SW480 (cell line): ENCODE measurements at regions not wholly inside any gene's neighbourhood (a gene's known extent, or its start where the extent isn't known, plus 50 kb on each side); places are given as distances from the start of the nearest gene placed in this dataset.
"Not testable (repeated sequence)": the region's sequence is repeated elsewhere in the genome, so short reads cannot be mapped to it uniquely, and the experiment has no call there.

Experiments
- DNase-seq: peaks from one replicate; pipeline ENCODE4 v3.0.0-alpha.2; 2016; ENCODE audit warnings: low spot score

DNA sequence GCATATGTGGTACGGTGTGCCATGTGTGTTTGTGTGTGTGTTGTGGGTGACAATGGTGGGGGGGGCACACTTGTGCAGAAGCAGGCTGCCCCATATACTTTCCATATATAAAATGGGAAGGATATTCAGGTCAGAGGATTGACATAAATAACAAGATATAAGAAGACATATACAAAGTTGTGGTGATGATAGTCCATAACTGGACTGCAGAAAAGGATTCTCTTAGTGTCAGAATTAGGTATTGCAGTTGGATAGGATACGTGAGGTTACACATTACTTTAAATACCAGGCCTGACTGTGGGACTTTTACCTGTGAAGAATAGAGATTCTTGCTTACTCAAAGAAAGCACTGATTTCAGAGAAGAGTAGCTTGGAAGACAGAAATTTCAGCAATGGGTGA lies 1260.3 kb downstream of the EPHA7 start:
- DNase-seq: no peak

DNA sequence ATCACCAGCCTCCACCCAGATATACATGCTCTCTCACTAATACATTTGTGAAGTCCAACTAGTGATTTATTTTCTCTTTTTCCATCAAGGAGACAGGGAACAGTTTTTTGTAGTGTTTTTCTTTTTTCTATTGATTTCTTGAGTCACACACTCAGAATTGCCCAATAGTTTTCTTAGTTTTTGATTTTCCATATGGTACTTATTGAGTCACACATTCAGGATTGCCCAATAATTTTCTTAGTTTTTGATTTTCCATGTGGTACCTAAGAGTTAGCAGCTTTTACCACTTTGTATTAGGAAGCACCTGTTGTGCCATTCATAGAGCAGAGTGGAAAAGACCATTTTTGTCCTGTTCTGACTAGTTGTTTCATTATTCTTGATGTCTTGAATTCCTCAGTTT lies 1268.8 kb downstream of the EPHA7 start:
- DNase-seq: no peak

DNA sequence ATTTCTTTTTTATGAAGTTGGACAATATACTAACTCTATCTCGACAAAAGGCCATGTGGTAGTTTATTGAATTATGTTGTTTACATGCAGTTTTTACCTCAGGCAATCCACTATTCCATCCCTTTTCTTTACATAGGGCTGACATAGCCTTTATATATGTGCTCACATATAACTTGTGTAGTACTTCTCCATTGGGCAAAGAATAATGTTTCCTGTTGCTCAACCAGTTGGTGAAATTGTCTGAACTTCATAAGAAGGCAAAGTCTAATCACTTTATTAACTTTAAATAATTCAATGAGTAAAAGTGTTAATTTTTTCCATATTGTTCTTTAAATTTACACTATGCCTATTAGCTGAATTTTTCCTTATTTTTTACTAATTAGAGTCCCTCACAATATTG lies 1272.1 kb downstream of the EPHA7 start:
- no peak for DNase-seq

DNA sequence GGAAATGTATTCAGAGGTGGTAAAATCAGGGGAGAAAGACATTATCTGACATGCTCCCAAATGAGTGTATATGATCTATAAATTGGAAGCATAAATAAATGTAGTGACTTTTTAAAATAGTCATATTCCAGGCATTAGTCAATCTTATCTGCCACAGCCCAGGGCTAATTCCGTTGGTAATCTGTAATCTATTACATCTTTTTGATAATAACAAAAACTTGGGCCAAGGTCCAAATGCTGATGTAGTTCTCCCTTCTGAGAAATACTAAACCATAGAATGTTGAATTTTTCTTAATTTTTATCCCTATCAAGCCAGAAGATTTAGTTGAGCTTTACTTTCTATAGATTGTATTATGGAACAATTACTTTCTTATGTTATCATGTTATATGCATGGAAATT lies 1279.8 kb downstream of the EPHA7 start:
- no peak for DNase-seq

DNA sequence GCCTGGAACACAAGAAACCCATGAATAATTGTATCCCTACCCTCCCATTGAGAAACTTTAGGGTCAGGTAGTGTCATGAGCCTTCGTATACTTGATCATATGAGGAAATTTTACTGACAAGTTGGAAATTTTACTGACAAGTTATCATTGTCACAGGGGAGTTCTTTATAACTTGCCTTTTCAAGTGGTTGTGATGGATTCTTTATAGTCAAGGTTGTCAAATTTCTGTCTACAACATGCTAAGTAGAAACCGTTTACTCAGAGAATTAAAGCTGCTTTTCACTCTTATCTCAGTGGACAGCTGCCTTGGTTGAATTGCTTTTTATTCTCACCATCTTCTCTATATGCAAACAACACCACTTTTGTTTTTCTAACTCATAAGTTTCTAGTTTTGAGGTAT lies 1286.4 kb downstream of the EPHA7 start:
- no peak for DNase-seq

DNA sequence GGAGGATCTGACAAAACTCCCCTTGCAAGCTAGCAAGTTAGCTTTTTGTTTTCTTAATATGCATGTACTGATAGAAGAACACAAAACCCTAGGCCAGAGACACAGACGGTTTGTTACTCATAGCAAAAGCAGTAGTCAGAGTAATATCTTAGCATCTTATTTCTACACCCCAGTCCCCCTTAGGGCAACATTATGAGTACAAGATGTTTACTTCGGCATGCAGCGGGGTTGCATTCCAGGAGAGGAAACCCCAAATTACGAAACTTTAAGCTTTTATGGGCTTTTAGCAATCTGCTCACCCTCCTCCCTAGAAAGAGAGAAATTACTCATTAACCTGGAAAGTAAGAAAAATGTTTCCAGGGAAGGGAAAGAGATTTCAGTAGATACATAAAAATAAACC lies 1286.9 kb downstream of the EPHA7 start:
- no peak for DNase-seq

DNA sequence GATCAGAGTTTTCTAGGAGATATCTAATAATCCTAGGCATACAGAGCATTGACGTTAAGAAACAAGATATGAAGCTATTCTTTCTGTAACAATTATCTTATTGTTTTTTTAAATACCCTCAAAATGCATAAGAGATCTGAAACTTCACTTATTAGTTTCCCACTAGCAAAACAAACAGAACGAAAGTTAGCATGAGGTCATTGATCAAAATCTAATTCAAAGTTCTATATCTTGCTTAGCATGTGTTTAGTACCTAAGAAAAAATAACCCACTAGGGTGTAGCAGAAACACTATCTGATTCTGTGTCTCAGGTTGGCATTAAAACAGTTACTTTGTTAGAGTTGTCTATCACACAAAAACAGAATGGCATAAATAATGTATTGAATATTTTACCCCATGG lies 1288.4 kb downstream of the EPHA7 start:
- no peak for DNase-seq

DNA sequence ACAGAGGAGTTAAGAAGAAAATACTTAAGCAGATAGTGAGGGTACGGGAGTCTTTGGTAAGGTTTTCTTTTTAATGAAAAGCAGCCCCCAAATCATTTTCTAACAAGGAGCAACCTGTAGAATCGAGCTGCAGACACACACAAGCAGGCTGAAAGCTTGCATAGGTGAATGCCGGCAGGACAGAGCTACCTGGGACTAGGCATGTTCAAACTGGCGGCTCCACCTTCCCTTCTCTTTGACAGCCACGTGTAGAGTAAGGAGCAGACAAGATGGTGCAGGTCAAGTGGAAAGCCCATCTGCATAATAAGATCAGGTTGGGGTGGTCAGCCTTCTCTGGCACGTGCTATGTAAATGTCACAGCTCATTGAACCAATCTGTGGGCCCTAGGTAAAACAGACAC lies 1292.4 kb downstream of the EPHA7 start:
- no peak for DNase-seq

DNA sequence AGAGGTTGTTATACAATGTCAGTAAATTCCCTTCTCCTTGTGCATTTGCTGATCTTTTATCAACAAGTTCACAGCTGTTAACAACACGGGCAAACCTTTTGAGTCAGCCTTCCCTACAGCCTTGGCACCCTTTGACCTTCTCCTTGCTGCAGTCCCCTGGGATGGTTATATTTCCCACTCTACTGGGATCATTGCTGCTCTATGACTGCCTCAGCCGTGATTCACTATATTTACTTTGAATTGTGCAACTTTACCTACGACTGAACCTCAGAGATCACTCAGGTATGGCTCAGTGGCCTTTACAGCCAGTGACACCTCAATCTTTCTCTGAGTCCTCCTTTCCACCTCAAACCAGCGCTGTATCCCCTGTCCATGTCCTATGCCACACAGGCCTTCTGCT lies 1293.3 kb downstream of the EPHA7 start:
- no peak for DNase-seq

DNA sequence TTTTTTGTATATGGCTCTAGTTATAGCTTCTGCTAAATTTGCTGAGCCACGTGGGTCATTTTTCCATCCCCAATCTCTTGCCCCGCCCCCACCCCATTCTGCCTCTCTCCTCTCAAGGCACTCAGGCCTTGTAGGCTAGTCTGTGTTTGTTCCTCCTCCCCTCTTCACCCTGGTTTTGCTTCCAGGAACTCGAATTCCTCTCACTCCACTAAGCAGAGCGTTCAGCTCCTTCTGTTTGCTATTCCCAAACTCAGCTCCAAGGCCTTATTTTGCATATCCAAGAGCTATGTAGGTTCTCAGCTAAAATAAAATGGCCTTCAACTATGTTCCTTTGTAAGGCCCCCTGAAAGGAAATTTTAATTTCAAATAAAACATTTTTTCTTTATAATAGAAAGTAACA lies 1293.7 kb downstream of the EPHA7 start:
- no peak for DNase-seq

DNA sequence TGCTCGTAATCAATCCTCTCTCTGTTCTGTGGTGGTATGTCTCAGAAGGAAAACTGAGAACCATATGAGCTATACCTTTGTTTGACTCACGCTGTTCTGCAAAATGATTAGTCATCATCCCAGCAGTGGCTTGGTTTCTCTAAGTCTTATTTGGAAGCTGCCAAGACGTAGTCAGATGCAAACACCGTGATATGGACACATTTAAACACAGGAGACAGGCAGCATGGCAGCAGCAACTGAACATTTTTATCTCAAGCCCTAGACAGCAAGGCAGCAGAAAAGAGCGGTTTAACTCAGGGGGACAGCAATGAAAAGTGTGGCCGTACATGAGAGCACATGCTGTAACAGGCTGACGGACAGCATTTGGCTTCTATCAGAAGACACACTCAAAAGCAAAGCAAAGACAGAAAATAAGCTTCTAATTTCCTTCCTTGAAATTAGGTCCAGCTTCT lies 1295.1 kb downstream of the EPHA7 start:
- DNase-seq: no peak

DNA sequence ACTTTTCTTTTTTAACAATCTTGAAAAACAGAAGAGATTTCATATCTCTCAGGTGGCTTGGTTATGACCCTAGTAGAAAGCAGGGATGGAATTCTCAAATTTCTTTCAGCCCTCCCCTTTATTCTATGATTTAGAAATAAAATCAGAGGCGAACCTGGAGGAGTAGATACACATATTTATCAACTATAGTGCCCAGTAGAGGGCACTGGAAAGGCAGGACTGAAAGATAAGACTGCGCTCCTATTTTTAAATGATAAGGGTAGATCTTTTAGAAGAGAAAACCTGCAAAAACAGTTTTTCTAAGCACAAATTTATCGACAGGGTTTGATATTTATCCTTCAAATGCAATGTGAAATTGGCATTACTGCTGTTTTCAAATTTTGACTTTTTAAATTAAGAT lies 1296.6 kb downstream of the EPHA7 start:
- DNase-seq: peak; percentile 0

DNA sequence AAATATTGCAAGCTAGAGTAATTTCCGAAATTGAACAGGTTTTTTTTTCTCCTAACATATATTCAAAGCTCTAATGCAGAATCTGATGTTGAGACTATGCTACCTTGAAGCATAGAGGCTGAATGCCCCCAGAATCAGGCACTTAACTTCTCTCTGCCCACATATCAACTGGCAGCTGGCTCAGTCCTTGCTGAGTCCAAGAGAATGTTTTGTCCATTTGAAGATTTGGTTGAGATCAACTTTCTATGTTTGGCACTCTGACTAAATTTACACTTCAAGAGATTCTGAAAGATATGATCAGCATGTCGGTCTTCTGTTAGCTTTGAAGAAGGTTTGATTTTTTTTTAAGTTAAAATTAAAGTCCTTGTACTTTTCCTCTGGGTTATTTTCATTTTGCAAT lies 1298.1 kb downstream of the EPHA7 start:
- no peak for DNase-seq

DNA sequence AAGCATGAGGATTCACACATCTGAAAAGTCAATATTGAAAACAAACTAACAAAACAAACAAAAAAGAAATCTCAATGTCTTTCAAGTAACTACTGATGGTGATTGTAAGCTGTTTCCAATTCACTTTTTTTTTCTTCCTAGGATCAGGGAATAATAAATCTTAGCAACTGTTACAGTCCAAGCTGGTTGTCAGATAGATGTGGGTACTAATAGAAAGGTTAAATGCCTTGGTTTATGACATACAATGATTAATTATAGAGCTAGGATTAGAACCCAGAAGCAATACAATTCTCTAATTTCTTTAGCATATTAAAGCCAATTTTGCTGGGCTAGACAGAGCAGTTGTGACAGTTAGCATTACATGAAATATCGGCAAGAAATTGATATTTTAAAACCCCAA lies 1301.6 kb downstream of the EPHA7 start:
- DNase-seq: no peak

DNA sequence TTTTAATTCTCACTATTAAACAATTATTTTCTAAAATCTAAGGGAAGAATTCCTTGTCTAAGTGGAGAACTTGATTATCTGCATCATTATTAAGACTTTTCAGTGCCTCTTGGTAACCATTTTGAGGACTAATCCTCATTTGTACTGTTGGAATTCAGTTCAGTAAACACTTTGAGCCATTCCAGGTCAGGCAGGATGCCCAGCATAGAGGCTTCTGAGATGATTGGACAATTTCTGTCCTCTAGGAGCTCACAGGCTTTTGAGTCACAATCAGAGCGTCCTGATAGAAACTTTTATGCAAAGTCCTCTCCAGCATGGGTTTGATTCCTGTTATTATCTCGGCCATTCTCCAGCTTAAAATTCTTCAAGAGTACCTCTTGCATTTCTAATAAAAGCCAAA lies 1304.6 kb downstream of the EPHA7 start:
- DNase-seq: no peak

DNA sequence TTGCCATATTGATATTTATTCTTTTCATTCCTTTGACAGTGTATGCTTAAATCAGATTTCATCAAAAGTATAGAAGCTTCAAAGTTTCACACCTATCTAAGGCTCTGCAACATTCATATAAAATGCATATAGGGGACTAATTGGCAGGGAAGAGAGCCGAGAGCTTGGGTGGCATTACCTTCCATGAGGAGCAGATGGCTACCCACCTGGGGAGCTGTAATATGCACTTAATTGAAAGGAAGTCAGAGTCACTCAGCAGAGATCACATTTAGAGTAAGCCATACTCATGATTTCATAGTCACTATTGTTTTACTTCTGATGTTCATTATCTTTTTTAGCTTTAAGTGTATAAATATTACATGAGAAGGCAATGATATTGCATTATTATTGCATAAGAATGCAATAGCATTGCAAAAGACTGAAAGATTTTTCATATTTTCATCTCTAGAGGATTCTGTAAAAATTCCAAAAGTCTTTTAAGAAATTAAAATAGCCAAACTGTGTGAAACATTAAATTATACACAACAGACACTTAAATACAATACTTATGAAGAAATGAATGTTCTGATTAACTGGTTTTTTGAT lies 1305.2 kb downstream of the EPHA7 start:
- no peak for DNase-seq

DNA sequence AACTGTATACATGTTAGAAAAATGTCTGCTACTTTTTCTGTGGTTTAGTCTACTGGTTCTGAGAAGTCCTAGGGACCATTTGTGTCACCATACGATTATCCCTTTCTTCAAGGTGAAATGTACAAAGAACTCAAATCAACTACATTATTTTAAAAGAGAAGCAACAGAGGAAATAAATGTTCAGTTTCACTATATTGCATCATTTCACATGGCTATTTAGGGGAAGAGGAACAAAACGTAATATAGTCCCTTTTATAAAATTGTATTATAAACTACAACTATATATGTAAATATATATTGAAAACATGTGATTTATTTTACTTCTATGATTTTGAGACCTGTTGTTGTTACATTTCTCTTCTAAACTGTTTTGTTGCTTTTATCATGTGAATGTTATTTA lies 1308.0 kb downstream of the EPHA7 start:
- no peak for DNase-seq

DNA sequence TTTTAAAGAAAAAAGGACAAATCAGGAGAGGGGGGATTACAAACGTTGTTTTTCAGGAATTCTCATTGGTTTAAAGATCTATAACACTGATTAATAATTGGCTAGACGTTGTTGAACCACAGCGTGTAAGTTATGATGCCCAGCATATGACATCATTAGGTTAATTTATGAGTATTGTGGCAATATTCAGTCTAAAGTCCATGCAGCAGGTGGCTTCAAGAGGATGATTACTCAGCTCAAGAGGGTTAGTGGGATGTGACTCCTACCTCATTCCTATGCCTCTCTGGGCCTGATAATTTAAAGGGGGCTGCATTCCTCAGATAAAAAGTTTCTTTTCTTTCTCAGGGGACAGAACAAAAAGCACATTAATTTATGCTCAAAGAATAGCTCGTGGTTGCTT lies 1309.0 kb downstream of the EPHA7 start:
- peak; percentile 41 for DNase-seq

DNA sequence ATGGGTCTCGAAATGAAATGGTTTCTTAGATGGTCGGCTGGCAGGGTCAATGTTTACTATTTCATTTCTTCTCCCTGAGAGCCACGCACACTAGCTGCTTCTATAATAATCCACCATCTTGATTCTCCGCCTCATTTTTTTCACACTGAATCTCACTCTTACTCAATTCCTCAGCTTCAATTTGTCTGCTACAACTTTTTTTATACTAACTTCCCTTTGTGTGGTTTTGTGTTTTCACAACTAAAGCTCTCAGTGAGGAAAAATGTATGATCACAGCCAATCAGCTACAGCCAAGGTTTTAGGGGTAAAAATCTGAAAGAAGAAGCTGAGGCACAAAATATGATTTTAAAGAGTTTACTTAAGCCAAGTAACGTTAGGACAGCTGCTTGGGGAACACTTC lies 1309.4 kb downstream of the EPHA7 start:
- no peak for DNase-seq

DNA sequence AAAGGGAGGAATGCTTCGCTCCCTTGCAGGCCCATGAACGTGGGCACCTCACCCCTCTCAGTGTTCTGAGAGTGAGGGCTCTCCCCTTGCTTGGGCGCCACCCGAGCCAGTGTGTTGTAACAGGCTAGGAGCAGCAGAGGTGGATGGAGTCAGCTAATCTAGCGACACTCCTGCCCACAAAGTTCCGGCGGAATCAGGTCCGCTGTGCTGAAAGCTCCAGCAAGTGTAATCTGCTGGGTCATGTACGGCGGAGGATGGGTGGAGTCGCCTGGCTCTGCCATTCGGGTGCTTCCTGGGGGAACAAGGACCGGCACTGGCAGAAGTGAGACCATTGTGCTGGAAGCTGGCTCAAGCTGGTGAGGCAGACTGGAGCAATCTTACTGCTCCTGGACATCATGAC lies 1310.1 kb downstream of the EPHA7 start:
- DNase-seq: no peak

DNA sequence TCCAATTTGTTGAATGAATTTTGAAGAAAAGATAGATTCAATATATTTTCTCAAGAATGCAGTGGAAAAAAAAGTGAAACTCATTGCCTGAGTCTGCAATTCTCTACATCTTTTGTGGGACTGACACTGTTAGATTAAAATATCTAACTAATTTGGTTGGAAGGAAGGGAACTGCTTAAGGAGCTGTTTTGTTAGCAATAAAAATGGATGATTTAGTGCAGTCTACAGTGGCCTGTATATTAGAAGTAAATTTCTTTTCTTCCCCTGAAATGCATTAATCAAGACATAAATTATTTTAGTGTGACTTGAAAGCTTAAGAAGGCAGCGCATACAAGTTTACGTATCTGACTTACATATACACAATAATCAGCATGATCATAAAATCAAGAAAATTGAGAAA lies 1332.6 kb downstream of the EPHA7 start:
- DNase-seq: no peak

DNA sequence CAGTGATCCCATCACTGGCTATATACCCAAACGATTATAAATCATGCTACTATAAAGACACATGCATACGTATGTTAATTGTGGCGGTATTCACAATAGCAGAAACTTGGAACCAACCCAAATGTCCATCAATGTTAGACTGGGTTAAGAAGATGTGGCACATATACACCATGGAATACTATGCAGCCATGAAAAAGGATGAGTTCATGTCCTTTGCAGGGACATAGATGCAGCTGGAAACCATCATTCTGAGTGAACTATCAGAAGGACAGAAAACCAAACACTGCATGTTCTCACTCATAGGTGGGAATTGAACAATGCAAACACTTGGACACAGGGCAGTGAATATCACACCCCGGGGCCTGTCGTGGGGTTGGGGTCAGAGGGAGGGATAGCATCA lies 1335.4 kb downstream of the EPHA7 start:
- DNase-seq: not testable (repeated sequence)

DNA sequence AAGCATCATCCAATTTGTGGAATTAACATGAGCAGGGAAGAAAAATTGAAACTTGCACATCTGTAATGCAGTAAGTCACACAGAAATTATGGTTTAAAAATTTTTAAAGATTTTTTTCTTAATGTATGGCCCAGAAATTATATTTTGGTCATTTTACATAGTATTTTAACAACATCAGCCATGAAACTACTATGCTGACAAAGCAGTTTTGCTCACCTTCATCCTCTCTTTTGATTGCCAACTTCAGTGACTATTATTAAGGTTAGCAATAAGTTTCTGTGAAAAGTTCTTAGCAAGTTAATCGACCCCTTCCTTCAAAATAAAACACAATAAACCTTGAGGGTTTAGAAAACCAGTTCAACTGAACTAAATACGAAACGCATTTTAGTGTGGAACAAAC lies 1347.0 kb downstream of the EPHA7 start:
- no peak for DNase-seq

DNA sequence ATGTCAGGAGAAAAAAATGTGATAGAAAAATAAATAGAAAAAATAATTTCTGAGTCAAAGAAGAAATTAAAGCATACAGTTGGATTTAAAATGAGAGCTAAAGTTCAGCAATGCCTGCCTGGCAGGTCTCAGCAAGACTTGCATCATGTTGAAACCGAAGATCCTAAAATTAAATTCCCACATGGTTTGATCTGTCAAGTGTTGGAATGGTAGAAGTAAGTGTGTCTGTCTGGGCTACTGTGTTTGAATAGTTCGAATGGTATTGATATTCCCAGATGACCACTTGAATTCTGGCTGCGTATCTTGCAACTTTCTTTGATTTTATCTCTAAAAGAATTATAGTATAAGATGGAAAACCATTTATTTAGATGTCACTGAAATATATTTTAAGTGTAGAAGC lies 1349.6 kb downstream of the EPHA7 start:
- DNase-seq: no peak

DNA sequence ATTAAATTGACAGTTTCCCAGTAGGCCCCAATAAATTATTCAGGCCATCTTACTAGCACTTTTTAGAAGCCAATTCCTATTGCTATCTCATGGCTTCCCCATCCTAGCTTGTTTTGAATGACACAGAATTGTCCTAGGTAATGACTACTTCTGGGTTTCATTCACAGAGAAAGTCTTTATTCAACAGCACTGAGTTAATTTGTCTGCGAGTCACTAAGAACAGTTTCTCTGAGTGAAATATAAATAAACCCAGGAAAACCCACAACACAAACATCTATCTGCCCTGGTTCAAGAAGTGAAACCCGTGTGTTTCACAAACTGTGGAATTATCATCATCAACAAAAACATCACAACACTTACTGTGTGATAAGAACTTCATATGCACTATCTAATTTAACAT lies 1366.8 kb downstream of the EPHA7 start:
- no peak for DNase-seq
